Chondrocyte (in vitro differentiated cells): ENCODE measurements at regions not wholly inside any gene's neighbourhood (a gene's known extent, or its start where the extent isn't known, plus 50 kb on each side); places are given as distances from the start of the nearest gene placed in this dataset.

ENCODE experiments used
- DNase-seq: peaks from one replicate; pipeline ENCODE4 v3.0.0; 2021; ENCODE audit warnings: mixed read lengths, low spot score
- H3K27ac Mint-ChIP-seq: one replicate; pipeline ENCODE4 v1.8.0; 2021; ENCODE audit warnings: mild to moderate bottlenecking, moderate library complexity, mixed read lengths; ENCODE audit not compliant: unreplicated experiment
- H3K27me3 Mint-ChIP-seq: 2 replicates; pipeline ENCODE4 v1.8.0; 2021; ENCODE audit warnings: low read depth, mixed read lengths
- H3K36me3 Mint-ChIP-seq: 2 replicates; pipeline ENCODE4 v1.8.0; 2021; ENCODE audit warnings: low read depth, mixed read lengths
- H3K4me1 Mint-ChIP-seq: 2 replicates; pipeline ENCODE4 v1.8.0; 2021; ENCODE audit warnings: low read depth, mild to moderate bottlenecking, mixed read lengths
- H3K4me3 Mint-ChIP-seq: one replicate; pipeline ENCODE4 v1.8.0; 2021; ENCODE audit warnings: mild to moderate bottlenecking, moderate library complexity, mixed read lengths; ENCODE audit not compliant: unreplicated experiment
- H3K9me3 Mint-ChIP-seq: 2 replicates; pipeline ENCODE4 v1.8.0; 2021; ENCODE audit warnings: low read depth, mixed read lengths
- TF ChIP-seq, protein P1 (sequence below): fragments of 200-600 bp; sonication (generic); IDR thresholded peaks from 2 replicates; pipeline ENCODE4 v1.5.0; 2021; ENCODE audit warnings: antibody characterized with exemption, mild to moderate bottlenecking, moderate library complexity

DNA sequence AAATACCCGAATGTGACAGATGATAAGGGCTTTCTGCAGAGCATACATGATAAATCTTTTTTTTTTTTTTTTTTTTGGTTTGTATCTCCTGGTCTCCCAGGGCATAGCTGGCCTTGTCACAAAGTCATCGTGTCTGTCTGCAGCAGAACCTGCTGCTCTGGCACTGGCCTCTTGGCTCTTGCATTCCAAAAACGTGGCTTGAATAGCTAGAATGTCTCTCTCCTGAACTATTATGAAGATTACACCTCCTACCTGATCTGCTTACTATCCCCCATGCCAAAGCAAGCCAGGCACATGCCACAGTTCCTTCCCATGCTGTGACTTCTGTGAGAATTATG is 50.4 kb upstream of the SCRG1 start:
- no peak overlapping the region for H3K27ac Mint-ChIP-seq
- TF ChIP-seq, protein P1, sequence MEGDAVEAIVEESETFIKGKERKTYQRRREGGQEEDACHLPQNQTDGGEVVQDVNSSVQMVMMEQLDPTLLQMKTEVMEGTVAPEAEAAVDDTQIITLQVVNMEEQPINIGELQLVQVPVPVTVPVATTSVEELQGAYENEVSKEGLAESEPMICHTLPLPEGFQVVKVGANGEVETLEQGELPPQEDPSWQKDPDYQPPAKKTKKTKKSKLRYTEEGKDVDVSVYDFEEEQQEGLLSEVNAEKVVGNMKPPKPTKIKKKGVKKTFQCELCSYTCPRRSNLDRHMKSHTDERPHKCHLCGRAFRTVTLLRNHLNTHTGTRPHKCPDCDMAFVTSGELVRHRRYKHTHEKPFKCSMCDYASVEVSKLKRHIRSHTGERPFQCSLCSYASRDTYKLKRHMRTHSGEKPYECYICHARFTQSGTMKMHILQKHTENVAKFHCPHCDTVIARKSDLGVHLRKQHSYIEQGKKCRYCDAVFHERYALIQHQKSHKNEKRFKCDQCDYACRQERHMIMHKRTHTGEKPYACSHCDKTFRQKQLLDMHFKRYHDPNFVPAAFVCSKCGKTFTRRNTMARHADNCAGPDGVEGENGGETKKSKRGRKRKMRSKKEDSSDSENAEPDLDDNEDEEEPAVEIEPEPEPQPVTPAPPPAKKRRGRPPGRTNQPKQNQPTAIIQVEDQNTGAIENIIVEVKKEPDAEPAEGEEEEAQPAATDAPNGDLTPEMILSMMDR = no peak
- peaks cover 5% of the 10 kb centered on the region for H3K36me3 Mint-ChIP-seq
- H3K4me1 Mint-ChIP-seq = peaks cover 10% of the 10 kb centered on the region
- H3K4me3 Mint-ChIP-seq = no peak overlapping the region
- H3K9me3 Mint-ChIP-seq = no peaks in the 10 kb centered on the region
- no peak for DNase-seq
- H3K27me3 Mint-ChIP-seq = no peaks in the 10 kb centered on the region

DNA sequence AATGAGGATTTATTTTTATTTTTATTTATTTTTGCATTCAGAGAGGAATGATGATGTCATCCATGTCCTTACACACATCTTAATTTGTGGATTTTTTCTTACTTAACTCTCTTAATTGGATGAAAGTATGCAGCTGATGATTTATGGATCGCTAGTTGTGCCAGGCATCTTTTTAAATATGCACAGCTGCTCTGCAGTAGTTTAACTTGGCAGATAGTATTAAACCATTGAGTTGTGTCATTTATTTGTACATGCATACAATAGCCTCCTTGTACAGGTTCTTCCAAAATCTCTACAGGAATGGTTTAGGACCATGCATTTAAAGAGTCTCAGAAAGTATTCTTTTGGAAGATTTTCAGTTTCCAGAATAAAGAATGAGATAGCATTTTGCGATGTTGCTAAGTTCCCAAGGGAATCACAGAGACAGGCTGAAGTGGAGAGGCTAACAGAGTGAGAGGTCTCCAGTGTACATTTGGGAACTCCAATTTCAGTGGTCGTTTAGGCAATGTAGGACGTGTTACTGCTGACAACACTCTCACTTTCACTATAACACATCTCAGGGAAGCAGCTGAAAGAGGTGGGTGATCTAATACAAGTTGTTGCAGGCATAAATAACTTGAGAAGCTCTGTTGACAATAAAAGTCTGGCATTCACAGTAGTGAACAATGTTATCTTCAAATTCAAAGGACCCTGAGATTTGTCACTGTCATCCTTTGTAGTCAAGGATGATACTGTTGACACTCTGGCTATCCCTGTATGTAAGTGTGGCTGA is 49.9 kb upstream of the SCRG1 start:
- no peak for DNase-seq
- Mint-ChIP-seq H3K9me3 (no peaks in the 10 kb centered on the region), H3K4me3 (no peak overlapping the region), H3K36me3 (peaks cover 5% of the 10 kb centered on the region), H3K4me1 (peaks cover 10% of the 10 kb centered on the region), H3K27ac (peak overlapping the region; percentile 2), H3K27me3 (no peaks in the 10 kb centered on the region)
- TF ChIP-seq, protein P1 = no peak
